ENCODE measurements at regions not wholly inside any gene's neighbourhood (a gene's known extent, or its start where the extent isn't known, plus 50 kb on each side); places are given as distances from the start of the nearest gene placed in this dataset.

DNA sequence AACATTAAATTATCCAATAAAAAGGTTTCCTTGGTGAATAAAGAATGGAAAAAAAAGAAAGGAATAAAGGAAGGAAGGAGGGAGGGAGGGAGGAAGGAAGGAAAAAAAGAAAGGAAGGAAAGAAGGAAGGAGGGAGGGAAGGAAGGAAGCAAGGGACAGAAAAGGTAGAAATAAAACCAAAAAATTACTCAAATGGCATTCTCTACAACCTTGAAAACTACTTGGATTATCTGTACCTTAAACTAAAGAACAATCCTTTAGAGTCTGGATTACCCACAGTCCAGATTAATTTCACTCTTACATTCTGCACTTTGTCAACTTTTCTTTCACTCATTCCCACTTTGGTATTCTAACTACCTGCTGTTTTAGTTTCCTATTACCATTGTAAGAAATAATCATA is 361.8 kb upstream of the ADGRB3 start:
- intact Hi-C loops (cut with DNase I): no loop called here
- Histone ChIP-seq H3K9me3 (no peaks in the 10 kb centered on the region), H3K36me3 (no peaks in the 10 kb centered on the region), H3K27ac (no peak overlapping the region), H3K27me3 (no peaks in the 10 kb centered on the region), H3K4me3 (no peak overlapping the region), H3K4me1 (no peaks in the 10 kb centered on the region)
- FAIRE-seq (no peak), DNase-seq (no peak), ATAC-seq (no peak)
- no peak for TF ChIP-seq CTCF (IDR thresholded peaks at IDR 0.05)

DNA sequence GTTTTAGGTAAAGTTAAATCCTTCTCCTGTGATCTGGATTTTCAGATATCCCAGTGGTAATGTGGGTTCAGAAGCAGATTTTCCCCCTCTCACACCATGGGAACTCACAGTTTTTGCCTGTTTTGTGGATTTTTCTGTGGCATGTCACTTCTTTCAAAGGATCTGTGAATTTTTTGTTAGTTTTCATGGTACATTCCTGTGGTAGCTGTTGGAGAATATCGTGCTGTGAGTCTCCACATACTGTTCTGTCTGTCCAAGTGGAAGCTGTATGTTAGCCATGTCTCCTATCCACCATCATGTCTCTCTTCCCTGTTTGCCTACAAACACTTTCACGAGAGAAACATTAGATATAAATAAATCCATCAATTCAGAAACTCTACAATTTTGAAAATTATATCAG is 378.7 kb upstream of the ADGRB3 start:
- no peak for TF ChIP-seq CTCF (IDR thresholded peaks at IDR 0.05)
- DNase-seq: no peak
- no peaks in the 10 kb centered on the region for H3K27me3 ChIP-seq

GRCh38 chr6:68252632-68253031 is 382.4 kb upstream of the ADGRB3 start:
- H3K27ac ChIP-seq: no peak overlapping the region
- WGBS, 2 donors: 58 to 71% methylated on average over 2 of the region's 2 CpGs
- TF ChIP-seq CTCF (IDR thresholded peaks at IDR 0.05): no peak
- FAIRE-seq (no peak), ATAC-seq (no peak), DNase-seq (no peak)
- H3K9me3 ChIP-seq: no peaks in the 10 kb centered on the region
- no peak overlapping the region for H3K4me3 ChIP-seq
- no peaks in the 10 kb centered on the region for H3K4me1 ChIP-seq
- H3K27me3 ChIP-seq: no peaks in the 10 kb centered on the region
- no peaks in the 10 kb centered on the region for H3K36me3 ChIP-seq
- intact Hi-C loops (cut with DNase I): no loop called here

More for the DNA sequence above, 378.7 kb upstream of the ADGRB3 start:
- Histone ChIP-seq H3K9me3 (no peaks in the 10 kb centered on the region), H3K27ac (no peak overlapping the region), H3K4me3 (no peak overlapping the region), H3K36me3 (no peaks in the 10 kb centered on the region), H3K4me1 (no peaks in the 10 kb centered on the region)
- WGBS, 2 donors: 28 to 40% methylated on average over 2 of the region's 2 CpGs
- intact Hi-C loops (cut with DNase I): no loop called here
- ATAC-seq (no peak), FAIRE-seq (no peak)

DNA sequence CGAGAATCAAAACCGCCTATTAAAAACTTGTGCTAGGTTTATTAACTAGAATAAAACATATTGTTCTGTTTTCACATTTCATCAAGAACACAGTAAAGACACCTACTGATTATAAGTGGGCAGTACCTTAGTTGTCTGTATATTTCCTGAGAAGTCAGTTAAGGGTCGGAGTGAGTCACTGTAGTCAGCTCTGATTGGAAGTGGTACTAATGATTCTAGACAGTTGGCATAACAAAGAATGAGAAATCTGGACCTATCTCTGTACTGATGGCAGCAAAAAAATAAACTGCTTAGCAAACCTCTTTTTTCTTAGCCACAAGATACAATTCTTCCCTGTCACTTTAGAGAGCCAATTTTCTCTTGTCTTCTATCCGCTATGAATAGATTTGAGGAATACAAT is 387.3 kb upstream of the ADGRB3 start:
- no peak for ATAC-seq
- DNase-seq: no peak
- Histone ChIP-seq H3K27ac (no peak overlapping the region), H3K27me3 (no peaks in the 10 kb centered on the region), H3K4me3 (no peak overlapping the region), H3K36me3 (no peaks in the 10 kb centered on the region), H3K9me3 (no peaks in the 10 kb centered on the region), H3K4me1 (no peaks in the 10 kb centered on the region)
- TF ChIP-seq CTCF (IDR thresholded peaks at IDR 0.05): no peak
- no peak for FAIRE-seq
- 79 to 85% methylated on average over 4 of the region's 4 CpGs for WGBS, 2 donors
- intact Hi-C loops (cut with DNase I): no loop called here

DNA sequence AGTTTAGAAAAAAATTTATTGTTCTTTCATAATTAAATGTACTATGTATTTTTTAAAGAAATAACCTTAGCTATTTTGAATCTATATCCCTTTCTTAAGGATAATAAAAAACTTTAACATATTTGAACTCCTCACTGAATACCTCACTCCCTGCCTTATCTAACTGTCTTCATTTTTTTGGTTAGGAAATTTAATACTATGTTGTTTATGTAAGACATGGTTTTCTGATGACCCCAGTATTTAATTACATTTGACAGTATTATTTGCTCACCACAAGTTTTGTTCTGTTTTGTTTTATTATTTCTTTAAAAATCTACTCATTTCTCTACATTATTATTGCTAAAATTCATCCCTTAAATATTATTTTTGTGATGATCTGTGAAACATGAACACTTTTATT is 394.4 kb upstream of the ADGRB3 start:
- FAIRE-seq: no peak
- ATAC-seq: no peak

More for the DNA sequence above, 394.4 kb upstream of the ADGRB3 start:
- H3K27ac ChIP-seq: no peak overlapping the region
- no peaks in the 10 kb centered on the region for H3K4me1 ChIP-seq
- H3K4me3 ChIP-seq: no peak overlapping the region
- H3K27me3 ChIP-seq: no peaks in the 10 kb centered on the region
- no peak for DNase-seq
- no peaks in the 10 kb centered on the region for H3K9me3 ChIP-seq
- H3K36me3 ChIP-seq: no peaks in the 10 kb centered on the region
- TF ChIP-seq CTCF (IDR thresholded peaks at IDR 0.05): no peak
- intact Hi-C loops (cut with DNase I): no loop called here

All from pancreas (tissue), 10 donors.